ENCODE measurements at regions not wholly inside any gene's neighbourhood (a gene's known extent, or its start where the extent isn't known, plus 50 kb on each side); places are given as distances from the start of the nearest gene placed in this dataset.

- no peak for TF ChIP-seq CTCF (optimal IDR thresholded peaks at IDR 0.05 in 1 of 3, IDR thresholded peaks at IDR 0.05 in 1 of 3, conservative IDR thresholded peaks at IDR 0.05 in 1 of 3; ENCODE audit: extremely low read depth in 1 of 3, insufficient read depth in 2 of 3, low read length in 3 of 3)
- TF ChIP-seq EZH2 (IDR thresholded peaks at IDR 0.05; ENCODE audit: low read length): no peak
Measured at GRCh38 chrX:109936598-109936997, 66.3 kb upstream of the TMEM164 start.

Measured in keratinocyte (primary cell).